Prostate gland (tissue), 2 donors: ENCODE measurements at regions not wholly inside any gene's neighbourhood (a gene's known extent, or its start where the extent isn't known, plus 50 kb on each side); places are given as distances from the start of the nearest gene placed in this dataset.

ENCODE experiments used
- DNase-seq: peaks from one replicate; pipeline ENCODE4 v3.0.0-alpha.2; 2019; ENCODE audit warnings: low spot score
- H3K27ac ChIP-seq, 2 donors: fragments of 200-600 bp; sonication (generic); 2 replicates each; pipeline ENCODE4 v1.5.1; 2017 to 2019
- H3K27me3 ChIP-seq: fragments of 200-600 bp; sonication (generic); replicated peaks from 2 replicates; pipeline ENCODE4 v1.5.1; 2019; ENCODE audit not compliant: insufficient read depth
- H3K36me3 ChIP-seq, 2 donors: fragments of 200-600 bp; sonication (generic); 1 replicate in 1 of 2; 2 replicates in 1 of 2; pipeline versions ENCODE4 v1.5.1 to v1.8.1; 2017 to 2019
- H3K4me1 ChIP-seq: fragments of 200-600 bp; sonication (generic); replicated peaks from 2 replicates; pipeline ENCODE4 v1.5.1; 2019
- H3K4me3 ChIP-seq, 2 donors: fragments of 200-600 bp; sonication (generic); 2 replicates each; pipeline ENCODE4 v1.5.1; 2017 to 2019
- H3K9me3 ChIP-seq: fragments of 200-600 bp; sonication (generic); 2 replicates; pipeline ENCODE4 v1.5.1; 2017
- CTCF ChIP-seq, 4 experiments: fragments of 200-600 bp in 2 of 4; fragments of 450-650 bp in 2 of 4; sonication (generic) in 2 of 4; IDR thresholded peaks; 1 replicate in 3 of 4; 2 replicates in 1 of 4; pipeline ENCODE4 v1.5.1; 2016 to 2019; ENCODE audit warnings: antibody characterized with exemption in 4 of 4, mild to moderate bottlenecking in 2 of 4, moderate library complexity in 2 of 4
- POLR2A ChIP-seq: fragments of 450-650 bp; IDR thresholded peaks from one replicate; pipeline ENCODE4 v1.6.1; 2016; ENCODE audit warnings: antibody characterized with exemption, mild to moderate bottlenecking
- POLR2AphosphoS5 ChIP-seq: sonication (generic); formaldehyde crosslinking; IDR thresholded peaks from one replicate; pipeline ENCODE4 v1.6.1; 2017; ENCODE audit warnings: antibody characterized with exemption
- WGBS: methylation state at CpG from one replicate; pipeline ENCODE4 v1.1.5; 2018; 5-methylcytosine and 5-hydroxymethylcytosine counted together
- intact Hi-C: fragments of 100-400 bp; cut with DNase I; formaldehyde crosslinking; loops from one replicate; pipeline ENCODE4 v1.14.2; 2022

GRCh38 chr5:162796507-162796906, 640.9 kb upstream of the CCNG1 start:
- Histone ChIP-seq H3K27me3 (no peaks in the 10 kb centered on the region), H3K4me3 (no peak overlapping the region), H3K9me3 (no peaks in the 10 kb centered on the region), H3K4me1 (no peaks in the 10 kb centered on the region), H3K36me3 (no peaks in the 10 kb centered on the region), H3K27ac (no peak overlapping the region)
- no peak for DNase-seq
- intact Hi-C loops: no loop called here
- TF ChIP-seq POLR2A (no peak), POLR2AphosphoS5 (no peak), CTCF (IDR thresholded peaks at IDR 0.05) (no peak)
- WGBS: 31% methylated on average over 3 of the region's 3 CpGs

DNA sequence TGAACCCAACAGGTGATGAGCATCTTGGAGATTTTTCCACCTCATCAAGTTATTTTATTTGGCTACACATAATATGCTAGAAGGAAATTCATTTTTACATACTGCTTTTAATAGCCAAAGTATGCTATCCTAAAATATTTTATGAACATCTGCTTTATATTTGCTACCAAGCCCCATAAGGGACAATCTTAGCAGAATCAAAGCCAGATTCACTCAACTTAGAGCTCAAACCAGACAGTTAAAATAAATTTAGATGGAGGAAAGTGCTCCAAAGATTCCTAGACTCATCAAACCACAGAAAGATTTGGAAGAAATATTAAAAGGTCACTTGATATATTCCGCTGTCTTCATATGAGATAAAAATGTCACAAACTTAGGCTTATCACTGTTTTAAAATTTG, 637.1 kb upstream of the CCNG1 start:
- DNase-seq: no peak
- intact Hi-C loops: no loop called here
- no peak overlapping the region for H3K27ac ChIP-seq
- 83% methylated on average over 1 of the region's 1 CpG for WGBS
- no peaks in the 10 kb centered on the region for H3K9me3 ChIP-seq
- H3K27me3 ChIP-seq: no peaks in the 10 kb centered on the region
- H3K4me1 ChIP-seq: no peaks in the 10 kb centered on the region
- H3K4me3 ChIP-seq: no peak overlapping the region
- TF ChIP-seq POLR2AphosphoS5: no peak
- no peak for TF ChIP-seq CTCF (IDR thresholded peaks at IDR 0.05)
- TF ChIP-seq POLR2A: no peak
- no peaks in the 10 kb centered on the region for H3K36me3 ChIP-seq

- H3K4me1 ChIP-seq: no peaks in the 10 kb centered on the region
- no peaks in the 10 kb centered on the region for H3K27me3 ChIP-seq
- TF ChIP-seq POLR2AphosphoS5: no peak
- no peak for TF ChIP-seq CTCF (IDR thresholded peaks at IDR 0.05)
- no peak for TF ChIP-seq POLR2A
- no peak overlapping the region for H3K4me3 ChIP-seq
- intact Hi-C loops: no loop called here
- WGBS: 81% methylated on average over 1 of the region's 1 CpG
- H3K36me3 ChIP-seq: no peaks in the 10 kb centered on the region
- H3K27ac ChIP-seq: no peak overlapping the region
- DNase-seq: no peak
- H3K9me3 ChIP-seq: no peaks in the 10 kb centered on the region
Measured at GRCh38 chr5:162801235-162801634, 636.2 kb upstream of the CCNG1 start.

- Histone ChIP-seq H3K27ac (no peak overlapping the region), H3K9me3 (no peaks in the 10 kb centered on the region), H3K27me3 (no peaks in the 10 kb centered on the region), H3K36me3 (no peaks in the 10 kb centered on the region), H3K4me3 (no peak overlapping the region), H3K4me1 (no peaks in the 10 kb centered on the region)
- no peak for TF ChIP-seq CTCF (IDR thresholded peaks at IDR 0.05)
- TF ChIP-seq POLR2AphosphoS5: no peak
- no peak for TF ChIP-seq POLR2A
- WGBS: 50% methylated on average over 2 of the region's 2 CpGs
- no peak for DNase-seq
- intact Hi-C loops: no loop called here
Measured at GRCh38 chr5:162806195-162806594, 631.2 kb upstream of the CCNG1 start.

GRCh38 chr5:162811071-162811470, 626.3 kb upstream of the CCNG1 start:
- Histone ChIP-seq H3K36me3 (no peaks in the 10 kb centered on the region), H3K4me3 (no peak overlapping the region), H3K27ac (no peak overlapping the region), H3K27me3 (no peaks in the 10 kb centered on the region), H3K9me3 (no peaks in the 10 kb centered on the region), H3K4me1 (no peaks in the 10 kb centered on the region)
- 96% methylated on average over 1 of the region's 1 CpG for WGBS
- DNase-seq: no peak
- intact Hi-C loops: no loop called here
- TF ChIP-seq POLR2A (no peak), CTCF (IDR thresholded peaks at IDR 0.05) (no peak), POLR2AphosphoS5 (no peak)
